Sciatic nerve (tissue), 2 donors: ENCODE measurements at regions not wholly inside any gene's neighbourhood (a gene's known extent, or its start where the extent isn't known, plus 50 kb on each side); places are given as distances from the start of the nearest gene placed in this dataset.
"Not testable (repeated sequence)": the region's sequence is repeated elsewhere in the genome, so short reads cannot be mapped to it uniquely, and the experiment has no call there.

Source experiments
- ATAC-seq: fragments of 200-7000 bp; cut with Tn5 transposase; one replicate; pipeline ENCODE4 v1.9.1; 2020; ENCODE audit warnings: mild to moderate bottlenecking, moderate library complexity
- DNase-seq: peaks from one replicate; pipeline ENCODE4 v3.0.0-alpha.2; 2020; ENCODE audit warnings: low spot score
- intact Hi-C: fragments of 100-400 bp; cut with DNase I; formaldehyde crosslinking; loops from one replicate; pipeline ENCODE4 v1.14.2; 2022
- donor health status: DM: no; HTN: no; CAD: no.
- donor health status: DM: no; HTN: no; CAD: no.

DNA sequence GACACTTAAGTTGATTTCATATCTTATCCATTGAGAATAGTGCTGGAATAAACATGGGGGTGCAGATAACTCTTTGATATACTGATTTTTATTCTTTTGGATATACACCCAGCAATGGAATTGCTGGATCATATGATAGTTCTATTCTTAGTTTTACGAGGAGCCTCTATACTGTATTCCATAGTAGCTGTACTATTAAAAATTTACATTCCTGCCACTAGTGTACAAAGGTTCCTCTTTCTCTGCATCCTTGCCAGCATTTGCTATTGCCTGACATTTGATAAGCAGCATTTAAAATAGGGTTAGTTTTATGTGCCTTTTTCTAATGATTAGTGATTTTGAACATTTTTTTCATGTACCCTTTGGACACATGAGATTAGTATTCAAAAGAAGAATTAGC, 554.2 kb downstream of the JRKL start:
- DNase-seq: no peak
- intact Hi-C loops: no loop called here
- no peak for ATAC-seq

GRCh38 chr11:96948066-96948465, 558.3 kb downstream of the JRKL start:
- intact Hi-C loops: no loop called here
- DNase-seq (no peak), ATAC-seq (no peak)

DNA sequence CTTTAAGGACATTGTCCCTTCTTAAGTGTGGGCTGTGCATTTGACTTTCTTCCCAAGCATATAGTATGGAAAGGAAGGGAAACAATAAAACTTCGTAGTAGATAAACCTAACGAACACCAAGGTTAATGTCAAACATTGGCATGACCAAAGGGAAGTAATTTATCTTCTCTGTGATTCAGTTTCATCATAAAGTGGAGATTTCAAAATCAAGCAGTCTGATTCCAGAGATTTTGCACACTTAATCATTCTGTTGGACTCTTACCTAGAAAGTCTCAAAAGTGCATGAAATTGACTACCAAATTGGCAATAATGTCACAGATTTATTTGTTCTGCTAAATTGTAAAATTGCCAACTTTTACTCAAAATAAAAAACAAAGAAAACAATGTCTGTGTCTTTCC, 559.7 kb downstream of the JRKL start:
- DNase-seq: no peak
- ATAC-seq: no peak
- intact Hi-C loops: no loop called here

GRCh38 chr11:96954587-96955242, 564.9 kb downstream of the JRKL start:
- intact Hi-C loops: no loop called here

DNA sequence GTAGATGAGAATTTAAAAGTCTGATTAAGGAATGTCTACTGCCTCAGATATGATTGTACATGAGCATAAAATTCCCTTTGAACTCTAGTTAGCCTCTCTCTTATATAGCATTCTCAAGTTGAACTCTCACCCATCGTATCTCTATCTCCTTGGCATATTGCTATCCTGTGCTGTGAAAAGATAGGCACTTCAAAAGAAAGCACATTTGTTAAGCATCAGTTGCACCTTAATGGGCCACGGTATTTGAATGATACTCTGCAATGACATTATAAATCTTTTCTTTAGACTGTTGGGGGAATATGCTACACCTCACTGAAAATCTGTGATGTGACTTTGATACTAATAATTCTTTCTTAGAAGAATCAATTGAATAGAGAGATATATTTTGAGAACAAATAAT, 570.7 kb downstream of the JRKL start:
- no peak for ATAC-seq
- no peak for DNase-seq
- intact Hi-C loops: no loop called here

More at GRCh38 chr11:96954587-96955242, 564.9 kb downstream of the JRKL start:
- ATAC-seq (no peak), DNase-seq (no peak)

- intact Hi-C loops: no loop called here
- no peak for ATAC-seq
- DNase-seq: no peak
These were observed 571.1 kb downstream of the JRKL start for GRCh38 chr11:96960926-96961325.

GRCh38 chr11:96961931-96962330, 572.1 kb downstream of the JRKL start:
- DNase-seq: no peak
- intact Hi-C loops: no loop called here
- ATAC-seq: no peak

GRCh38 chr11:96963375-96963774, 573.6 kb downstream of the JRKL start:
- DNase-seq: no peak
- intact Hi-C loops: no loop called here
- no peak for ATAC-seq

GRCh38 chr11:96964661-96965060, 574.8 kb downstream of the JRKL start:
- no peak for ATAC-seq
- intact Hi-C loops: no loop called here
- no peak for DNase-seq

- DNase-seq (no peak), ATAC-seq (no peak)
- intact Hi-C loops: no loop called here
These were observed 577.8 kb downstream of the JRKL start for GRCh38 chr11:96967616-96968015.

- intact Hi-C loops: no loop called here
- ATAC-seq: no peak
- DNase-seq: no peak
These were observed 579.4 kb downstream of the JRKL start for GRCh38 chr11:96969251-96969650.

GRCh38 chr11:96978751-96979150, 588.9 kb downstream of the JRKL start:
- intact Hi-C loops: no loop called here
- ATAC-seq: no peak

DNA sequence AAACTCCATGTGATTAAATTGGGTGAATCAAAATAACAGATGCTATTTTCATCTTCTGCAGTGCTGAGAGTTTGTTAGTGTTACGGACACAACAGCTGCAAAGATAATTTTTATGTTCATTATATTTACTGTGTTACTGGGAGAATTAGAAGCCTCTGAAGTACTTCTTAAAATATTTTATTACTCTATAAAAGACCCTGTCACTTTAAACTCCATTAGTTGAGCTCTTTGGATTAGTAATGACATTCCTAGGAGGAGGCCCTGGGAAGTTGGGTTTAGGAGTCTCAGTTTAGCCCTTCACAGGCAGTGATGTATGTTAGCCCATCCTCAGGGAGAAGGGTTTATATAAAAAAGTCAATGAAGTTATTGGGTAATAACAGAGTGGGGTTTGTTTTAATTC, 596.7 kb downstream of the JRKL start:
- ATAC-seq (no peak), DNase-seq (no peak)
- intact Hi-C loops: no loop called here

More at GRCh38 chr11:96978751-96979150, 588.9 kb downstream of the JRKL start:
- DNase-seq: no peak

- intact Hi-C loops: no loop called here
- DNase-seq (no peak), ATAC-seq (no peak)
These were observed 601.1 kb downstream of the JRKL start for GRCh38 chr11:96990914-96991313.

DNA sequence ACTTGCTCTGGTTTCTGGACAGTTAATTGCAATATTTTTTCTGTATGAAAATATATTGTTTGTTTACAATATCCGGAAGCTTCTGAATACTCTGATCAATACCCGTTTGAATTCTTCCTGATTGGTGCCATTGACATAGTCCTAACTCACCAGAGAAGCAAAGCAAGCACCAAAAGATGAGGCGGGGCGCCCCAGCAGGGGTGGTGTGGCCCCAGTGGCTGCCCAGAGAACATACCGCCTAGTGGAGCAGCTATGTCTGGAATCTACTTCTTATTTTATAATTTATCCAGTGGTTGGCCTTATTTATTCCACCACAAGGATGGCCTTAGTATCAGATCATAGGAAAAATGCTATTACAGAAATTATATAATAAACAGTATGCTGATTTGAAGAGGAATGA, 610.7 kb downstream of the JRKL start:
- ATAC-seq (no peak), DNase-seq (no peak)
- intact Hi-C loops: no loop called here

- intact Hi-C loops: no loop called here
- no peak for ATAC-seq
- no peak for DNase-seq
These were observed 617.5 kb downstream of the JRKL start for GRCh38 chr11:97007283-97007682.

- DNase-seq (no peak), ATAC-seq (no peak)
- intact Hi-C loops: no loop called here
These were observed 619.8 kb downstream of the JRKL start for GRCh38 chr11:97009613-97010012.

- DNase-seq, ATAC-seq, intact Hi-C loops: not testable (repeated sequence)
These were observed 621.2 kb downstream of the JRKL start for GRCh38 chr11:97010997-97011396.

DNA sequence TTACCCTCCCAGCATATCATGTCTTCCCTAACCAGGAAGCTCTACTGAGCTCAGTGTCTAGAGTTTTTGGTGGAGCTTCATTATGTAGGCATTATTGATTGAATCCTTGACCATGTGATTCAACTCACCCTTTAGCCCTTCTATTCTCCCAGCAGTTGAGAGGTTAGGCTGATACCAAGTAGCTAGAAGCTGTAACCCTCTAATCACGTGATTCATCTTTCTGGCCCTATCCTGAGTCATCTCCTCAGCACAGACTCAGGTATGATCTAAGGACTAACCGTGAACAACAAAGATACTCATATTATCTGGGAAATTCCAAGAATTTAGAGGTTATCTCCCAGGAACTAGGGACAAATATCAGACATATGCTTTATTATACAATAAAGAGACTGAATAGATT, 625.5 kb downstream of the JRKL start:
- no peak for DNase-seq
- intact Hi-C loops: no loop called here

GRCh38 chr11:97019305-97019704, 629.5 kb downstream of the JRKL start:
- intact Hi-C loops: no loop called here
- no peak for ATAC-seq
- DNase-seq: no peak

More for the DNA sequence above, 625.5 kb downstream of the JRKL start:
- no peak for ATAC-seq

DNA sequence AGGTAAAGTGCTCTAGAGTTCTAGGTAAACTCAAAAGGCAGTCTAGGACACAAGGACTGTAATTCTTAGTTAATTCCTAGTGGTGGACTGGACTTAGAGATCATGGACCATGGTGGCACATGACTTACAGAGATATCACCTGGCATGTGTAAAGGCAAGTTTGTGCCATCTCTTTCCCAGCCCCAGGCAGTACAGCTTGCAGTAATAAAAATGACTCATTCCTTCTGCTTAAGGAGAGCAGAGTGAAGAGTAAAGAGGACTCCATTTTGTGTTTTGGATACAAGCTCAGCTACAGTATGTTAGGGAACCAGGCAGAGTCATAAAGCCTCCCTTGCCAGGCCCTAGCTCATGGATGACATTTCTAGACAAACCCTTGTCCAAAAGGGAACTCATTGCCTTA, 629.9 kb downstream of the JRKL start:
- intact Hi-C loops: no loop called here
- ATAC-seq (no peak), DNase-seq (no peak)
